Esophagus squamous epithelium (tissue), 4 donors: ENCODE measurements at regions not wholly inside any gene's neighbourhood (a gene's known extent, or its start where the extent isn't known, plus 50 kb on each side); places are given as distances from the start of the nearest gene placed in this dataset.
"Not testable (repeated sequence)": the region's sequence is repeated elsewhere in the genome, so short reads cannot be mapped to it uniquely, and the experiment has no call there.

Experiments used
- POLR2A ChIP-seq, 4 donors: fragments of 450-650 bp; IDR thresholded peaks; one replicate each; pipeline ENCODE4 v1.6.1; 2017; ENCODE audit warnings: antibody characterized with exemption in 4 of 4, mild to moderate bottlenecking in 4 of 4, moderate library complexity in 3 of 4
- TF ChIP-seq, protein P1 (sequence below), 6 experiments: fragments of 450-650 bp in 4 of 6; fragments of 200-600 bp in 2 of 6; sonication (generic) in 2 of 6; IDR thresholded peaks; one replicate each; pipeline ENCODE4 v1.5.1; 2016 to 2019; ENCODE audit warnings: antibody characterized with exemption in 6 of 6, mild to moderate bottlenecking in 4 of 6, moderate library complexity in 4 of 6

DNA sequence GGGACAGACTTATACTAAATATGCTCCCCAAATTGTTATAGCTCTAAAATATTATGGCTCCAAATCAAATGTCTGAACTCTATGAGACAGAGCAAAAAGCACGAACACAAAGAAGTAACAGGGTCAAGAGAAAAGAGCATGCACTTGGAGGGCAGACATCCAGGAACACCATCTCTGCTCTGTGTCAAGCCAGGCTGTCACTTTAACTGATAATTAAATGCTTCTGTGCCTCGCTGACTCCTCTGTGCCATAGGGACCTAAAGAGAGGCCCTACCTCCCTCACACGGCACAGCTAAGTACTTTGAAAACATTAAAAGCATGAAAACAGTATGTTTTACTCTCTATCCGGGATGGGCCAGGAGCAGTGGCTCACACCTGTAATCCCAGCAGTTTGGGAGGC is 194.0 kb downstream of the ANKRD36B start:
- TF ChIP-seq, protein P1, sequence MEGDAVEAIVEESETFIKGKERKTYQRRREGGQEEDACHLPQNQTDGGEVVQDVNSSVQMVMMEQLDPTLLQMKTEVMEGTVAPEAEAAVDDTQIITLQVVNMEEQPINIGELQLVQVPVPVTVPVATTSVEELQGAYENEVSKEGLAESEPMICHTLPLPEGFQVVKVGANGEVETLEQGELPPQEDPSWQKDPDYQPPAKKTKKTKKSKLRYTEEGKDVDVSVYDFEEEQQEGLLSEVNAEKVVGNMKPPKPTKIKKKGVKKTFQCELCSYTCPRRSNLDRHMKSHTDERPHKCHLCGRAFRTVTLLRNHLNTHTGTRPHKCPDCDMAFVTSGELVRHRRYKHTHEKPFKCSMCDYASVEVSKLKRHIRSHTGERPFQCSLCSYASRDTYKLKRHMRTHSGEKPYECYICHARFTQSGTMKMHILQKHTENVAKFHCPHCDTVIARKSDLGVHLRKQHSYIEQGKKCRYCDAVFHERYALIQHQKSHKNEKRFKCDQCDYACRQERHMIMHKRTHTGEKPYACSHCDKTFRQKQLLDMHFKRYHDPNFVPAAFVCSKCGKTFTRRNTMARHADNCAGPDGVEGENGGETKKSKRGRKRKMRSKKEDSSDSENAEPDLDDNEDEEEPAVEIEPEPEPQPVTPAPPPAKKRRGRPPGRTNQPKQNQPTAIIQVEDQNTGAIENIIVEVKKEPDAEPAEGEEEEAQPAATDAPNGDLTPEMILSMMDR (IDR thresholded peaks at IDR 0.05), result not testable (repeated sequence)
- TF ChIP-seq POLR2A (IDR thresholded peaks at IDR 0.05), result not testable (repeated sequence)
